ENCODE measurements at regions not wholly inside any gene's neighbourhood (a gene's known extent, or its start where the extent isn't known, plus 50 kb on each side); places are given as distances from the start of the nearest gene placed in this dataset.

DNA sequence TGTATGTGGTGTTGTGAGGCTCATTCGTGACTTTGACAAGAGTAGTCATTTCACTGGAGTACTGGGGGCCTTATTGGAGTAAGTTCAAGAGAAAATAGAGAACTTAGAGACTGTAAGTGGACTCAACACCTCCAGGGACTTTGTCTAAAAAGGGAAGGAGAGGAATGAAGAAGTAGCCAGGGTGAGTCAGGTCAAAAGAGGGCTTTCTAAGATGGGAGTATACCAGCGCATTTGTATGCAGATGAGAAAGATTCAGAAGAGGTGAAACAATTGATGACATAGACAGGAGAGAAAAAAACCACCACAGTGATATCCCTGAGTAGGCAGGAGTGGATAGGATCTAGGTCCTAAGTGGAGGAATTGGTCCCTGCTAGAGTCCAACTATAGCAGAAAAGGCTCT, 246.8 kb downstream of the IKZF2 start (continued):
- no peak for TF ChIP-seq ZNF792 (tag by site-specific recombination; IDR thresholded peaks at IDR 0.05)
- TF ChIP-seq ZFP69B (tag by site-specific recombination; IDR thresholded peaks at IDR 0.05) = no peak

GRCh38 chr2:212903413-212903812, 248.0 kb downstream of the IKZF2 start:
- ChIA-PET POLR2A (no interaction called here), CTCF (no interaction called here)
- peaks cover 2% of the 10 kb centered on the region; the same call in 1 of the 2 replicates for H3K4me1 ChIP-seq (ENCODE audit: control insufficient read depth, insufficient read depth, low read length)
- TF ChIP-seq SP7 (tag by site-specific recombination; IDR thresholded peaks at IDR 0.05) (no peak), KLF17 (tag by site-specific recombination; IDR thresholded peaks at IDR 0.05) (no peak), PRDM4 (tag by site-specific recombination; IDR thresholded peaks at IDR 0.05) (no peak)
- H3K27ac ChIP-seq (ENCODE audit: extremely low read depth, low read depth, low read length) = no peak overlapping the region
- no peaks in the 10 kb centered on the region for H3K36me3 ChIP-seq (ENCODE audit: control insufficient read depth in 2 of 2, insufficient read depth in 1 of 2, low read length in 2 of 2)
- no peak overlapping the region for H3K4me3 ChIP-seq (ENCODE audit: low read depth, low read length)
- H3K9me3 ChIP-seq (ENCODE audit: control insufficient read depth, insufficient read depth, low read depth, low read length) = no peaks in the 10 kb centered on the region

GRCh38 chr2:212902421-212902820, 249.0 kb downstream of the IKZF2 start:
- no peaks in the 10 kb centered on the region for H3K36me3 ChIP-seq (ENCODE audit: control insufficient read depth in 2 of 2, insufficient read depth in 1 of 2, low read length in 2 of 2)
- no peak overlapping the region for H3K4me3 ChIP-seq (ENCODE audit: low read depth, low read length)
- no peak overlapping the region for H3K27ac ChIP-seq (ENCODE audit: extremely low read depth, low read depth, low read length)
- peaks cover 2% of the 10 kb centered on the region; the same call in 1 of the 2 replicates for H3K4me1 ChIP-seq (ENCODE audit: control insufficient read depth, insufficient read depth, low read length)
- H3K9me3 ChIP-seq (ENCODE audit: control insufficient read depth, insufficient read depth, low read depth, low read length) = no peaks in the 10 kb centered on the region
- ChIA-PET CTCF (interaction anchor here (0.6 to 1.0 kb wide), 2 partner anchors 10 to 17 kb away, joined by 3 to 5 read pairs; no protein-coding TSS in a partner anchor), POLR2A (no interaction called here)
- TF ChIP-seq, protein P1, sequence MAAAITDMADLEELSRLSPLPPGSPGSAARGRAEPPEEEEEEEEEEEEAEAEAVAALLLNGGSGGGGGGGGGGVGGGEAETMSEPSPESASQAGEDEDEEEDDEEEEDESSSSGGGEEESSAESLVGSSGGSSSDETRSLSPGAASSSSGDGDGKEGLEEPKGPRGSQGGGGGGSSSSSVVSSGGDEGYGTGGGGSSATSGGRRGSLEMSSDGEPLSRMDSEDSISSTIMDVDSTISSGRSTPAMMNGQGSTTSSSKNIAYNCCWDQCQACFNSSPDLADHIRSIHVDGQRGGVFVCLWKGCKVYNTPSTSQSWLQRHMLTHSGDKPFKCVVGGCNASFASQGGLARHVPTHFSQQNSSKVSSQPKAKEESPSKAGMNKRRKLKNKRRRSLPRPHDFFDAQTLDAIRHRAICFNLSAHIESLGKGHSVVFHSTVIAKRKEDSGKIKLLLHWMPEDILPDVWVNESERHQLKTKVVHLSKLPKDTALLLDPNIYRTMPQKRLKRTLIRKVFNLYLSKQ (tag by site-specific recombination; IDR thresholded peaks at IDR 0.05; ENCODE audit: borderline replicate concordance) = no peak
- TF ChIP-seq ZNF629 (tag by site-specific recombination; IDR thresholded peaks at IDR 0.05) (no peak), ZNF560 (tag by site-specific recombination; IDR thresholded peaks at IDR 0.05; ENCODE audit: borderline replicate concordance) (no peak), ZFP37 (tag by site-specific recombination; IDR thresholded peaks at IDR 0.05) (no peak), ZNF571 (tag by site-specific recombination; IDR thresholded peaks at IDR 0.05) (no peak), ZNF654 (tag by site-specific recombination; IDR thresholded peaks at IDR 0.05; ENCODE audit: low read depth) (no peak), HOXC10 (CRISPR knock-in tag; IDR thresholded peaks at IDR 0.05) (no peak), ZNF266 (tag by site-specific recombination; IDR thresholded peaks at IDR 0.05; ENCODE audit: low read depth) (no peak), ZNF223 (tag by site-specific recombination; IDR thresholded peaks at IDR 0.05) (no peak), ZNF398 (tag by site-specific recombination; IDR thresholded peaks at IDR 0.05) (no peak), KLF17 (tag by site-specific recombination; IDR thresholded peaks at IDR 0.05) (no peak), REST (tag by site-specific recombination; IDR thresholded peaks at IDR 0.05) (no peak), ZNF776 (tag by site-specific recombination; IDR thresholded peaks at IDR 0.05; ENCODE audit: borderline replicate concordance) (no peak), BCL11A (tag by site-specific recombination; IDR thresholded peaks at IDR 0.05; ENCODE audit: low read depth) (no peak), ZNF624 (tag by site-specific recombination; IDR thresholded peaks at IDR 0.05) (no peak), OVOL3 (tag by site-specific recombination; IDR thresholded peaks at IDR 0.05) (no peak)

Data from HEK293 (cell line).